ENCODE measurements at regions not wholly inside any gene's neighbourhood (a gene's known extent, or its start where the extent isn't known, plus 50 kb on each side); places are given as distances from the start of the nearest gene placed in this dataset.
"Not testable (repeated sequence)": the region's sequence is repeated elsewhere in the genome, so short reads cannot be mapped to it uniquely, and the experiment has no call there.

DNA sequence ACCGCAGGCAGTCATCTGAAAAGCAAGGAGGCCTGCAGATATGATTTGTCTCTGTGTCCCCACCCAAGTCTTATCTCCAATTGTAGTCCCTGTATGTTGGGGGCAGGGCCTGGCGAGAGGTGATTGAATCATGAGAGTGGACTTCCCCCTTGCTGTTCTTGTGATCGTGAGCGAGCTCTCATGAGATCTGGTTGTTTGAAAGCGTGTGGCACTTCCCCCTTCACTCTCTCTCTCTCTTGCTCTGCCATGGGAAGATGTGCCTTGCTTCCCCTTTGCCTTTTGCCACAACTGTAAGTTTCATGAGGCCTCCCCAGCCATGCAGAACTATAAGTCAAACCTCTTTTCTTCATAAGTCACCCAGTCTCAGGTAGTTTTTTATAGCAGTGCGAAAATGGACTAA, 83.3 kb downstream of the TMCO5A start:
- FAIRE-seq (peak; percentile 52), DNase-seq (ENCODE audit: low read depth) (no peak)
- H3K4me3 ChIP-seq (ENCODE audit: low read depth, low read length), result no peak overlapping the region
- no peaks in the 10 kb centered on the region for H3K36me3 ChIP-seq (ENCODE audit: control insufficient read depth, insufficient read depth, low read length)
- TF ChIP-seq, protein P1, sequence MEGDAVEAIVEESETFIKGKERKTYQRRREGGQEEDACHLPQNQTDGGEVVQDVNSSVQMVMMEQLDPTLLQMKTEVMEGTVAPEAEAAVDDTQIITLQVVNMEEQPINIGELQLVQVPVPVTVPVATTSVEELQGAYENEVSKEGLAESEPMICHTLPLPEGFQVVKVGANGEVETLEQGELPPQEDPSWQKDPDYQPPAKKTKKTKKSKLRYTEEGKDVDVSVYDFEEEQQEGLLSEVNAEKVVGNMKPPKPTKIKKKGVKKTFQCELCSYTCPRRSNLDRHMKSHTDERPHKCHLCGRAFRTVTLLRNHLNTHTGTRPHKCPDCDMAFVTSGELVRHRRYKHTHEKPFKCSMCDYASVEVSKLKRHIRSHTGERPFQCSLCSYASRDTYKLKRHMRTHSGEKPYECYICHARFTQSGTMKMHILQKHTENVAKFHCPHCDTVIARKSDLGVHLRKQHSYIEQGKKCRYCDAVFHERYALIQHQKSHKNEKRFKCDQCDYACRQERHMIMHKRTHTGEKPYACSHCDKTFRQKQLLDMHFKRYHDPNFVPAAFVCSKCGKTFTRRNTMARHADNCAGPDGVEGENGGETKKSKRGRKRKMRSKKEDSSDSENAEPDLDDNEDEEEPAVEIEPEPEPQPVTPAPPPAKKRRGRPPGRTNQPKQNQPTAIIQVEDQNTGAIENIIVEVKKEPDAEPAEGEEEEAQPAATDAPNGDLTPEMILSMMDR (IDR thresholded peaks at IDR 0.05; ENCODE audit: insufficient read depth, low read length, severe bottlenecking), result no peak
- H3K27me3 ChIP-seq (ENCODE audit: control insufficient read depth, insufficient read depth, low read length), result no peaks in the 10 kb centered on the region

DNA sequence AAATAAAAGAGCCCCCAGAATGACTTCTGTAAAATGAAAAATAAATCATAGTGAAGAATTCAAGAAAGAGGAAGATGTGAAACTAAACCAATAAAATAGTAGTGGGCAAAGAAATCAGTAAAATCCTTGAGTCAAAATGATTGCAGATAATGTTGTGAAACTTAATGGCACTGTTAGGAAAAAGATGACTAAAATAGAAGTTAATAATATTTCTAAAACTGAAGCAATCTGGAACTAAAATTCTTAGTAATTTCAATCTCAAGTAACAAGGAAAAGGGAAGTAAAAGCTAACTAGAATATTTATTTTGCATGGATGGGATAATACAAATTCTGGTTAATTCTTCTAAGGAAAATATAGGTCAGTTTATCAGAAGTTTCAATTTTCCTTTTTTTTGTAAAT, 84.6 kb downstream of the TMCO5A start:
- TF ChIP-seq, protein P1 (IDR thresholded peaks at IDR 0.05; ENCODE audit: insufficient read depth, low read length, severe bottlenecking), result no peak
- no peaks in the 10 kb centered on the region for H3K27me3 ChIP-seq (ENCODE audit: control insufficient read depth, insufficient read depth, low read length)
- DNase-seq (ENCODE audit: low read depth), result no peak
- H3K36me3 ChIP-seq (ENCODE audit: control insufficient read depth, insufficient read depth, low read length), result no peaks in the 10 kb centered on the region
- FAIRE-seq, result no peak
- H3K4me3 ChIP-seq (ENCODE audit: low read depth, low read length), result no peak overlapping the region

DNA sequence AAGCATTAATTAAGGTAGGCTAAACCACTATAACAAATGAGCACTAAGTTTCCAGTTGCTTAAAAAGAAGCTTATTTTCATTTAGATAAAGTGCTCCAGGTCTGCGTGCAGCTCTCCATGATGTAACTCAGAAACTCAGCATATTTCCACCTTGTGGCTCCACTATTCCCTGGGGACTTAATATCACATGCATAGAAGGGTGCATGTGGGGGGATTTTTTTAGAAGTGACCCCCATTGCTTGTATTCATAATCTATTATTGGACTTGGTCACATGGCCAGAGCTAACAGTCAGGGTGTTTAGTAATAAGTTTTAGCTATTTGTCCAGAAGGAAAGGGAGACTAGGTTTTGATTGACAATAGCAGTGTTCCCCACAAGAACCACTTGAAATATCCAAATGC, 86.8 kb downstream of the TMCO5A start:
- TF ChIP-seq, protein P1 (IDR thresholded peaks at IDR 0.05; ENCODE audit: insufficient read depth, low read length, severe bottlenecking), result no peak
- Histone ChIP-seq H3K4me3 (ENCODE audit: low read depth, low read length) (no peak overlapping the region), H3K36me3 (ENCODE audit: control insufficient read depth, insufficient read depth, low read length) (no peaks in the 10 kb centered on the region), H3K27me3 (ENCODE audit: control insufficient read depth, insufficient read depth, low read length) (no peaks in the 10 kb centered on the region)
- DNase-seq (ENCODE audit: low read depth) (no peak), FAIRE-seq (no peak)

DNA sequence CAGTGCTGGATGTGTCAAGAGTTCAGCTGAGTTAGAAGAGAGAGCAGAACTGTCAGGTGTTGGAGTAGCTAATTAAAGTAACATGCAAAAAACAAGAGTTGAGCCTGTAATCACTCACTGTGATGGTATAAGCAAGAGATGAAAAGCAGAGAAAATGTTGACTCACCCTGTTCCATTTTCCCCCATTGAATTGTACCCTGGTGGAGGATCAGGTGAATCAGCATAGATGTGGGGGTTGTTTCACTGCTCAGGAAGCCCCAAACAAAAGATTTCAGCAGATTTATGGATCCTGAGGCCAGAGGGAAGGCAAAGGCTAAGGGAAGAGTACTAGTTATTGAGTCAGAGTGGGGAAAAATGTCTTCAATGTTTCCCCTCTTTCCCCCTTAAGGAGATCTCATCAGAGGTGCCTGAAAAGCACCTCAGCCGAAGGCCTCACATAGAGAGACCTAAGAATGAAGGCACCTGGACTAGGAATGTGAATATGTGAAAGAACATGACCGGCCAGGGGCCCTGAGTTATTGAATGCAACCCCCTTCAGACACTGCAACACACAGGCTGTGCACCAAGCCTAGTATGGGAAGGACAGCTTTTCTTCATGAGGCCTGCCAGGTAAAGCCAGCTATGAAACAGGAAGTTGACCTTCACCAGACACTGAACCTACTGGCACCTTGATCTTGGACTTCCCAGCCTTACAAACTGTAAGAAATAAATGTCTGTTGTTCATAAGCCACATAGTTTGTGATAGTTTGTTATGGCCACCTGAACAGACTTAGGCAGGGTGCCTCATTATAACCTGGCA, 90.1 kb downstream of the TMCO5A start:
- Histone ChIP-seq H3K4me3 (ENCODE audit: low read depth, low read length) (no peak overlapping the region), H3K36me3 (ENCODE audit: control insufficient read depth, insufficient read depth, low read length) (no peaks in the 10 kb centered on the region), H3K27me3 (ENCODE audit: control insufficient read depth, insufficient read depth, low read length) (no peaks in the 10 kb centered on the region)
- TF ChIP-seq, protein P1 (IDR thresholded peaks at IDR 0.05; ENCODE audit: insufficient read depth, low read length, severe bottlenecking), result no peak
- no peak for FAIRE-seq
- peak; percentile 33 for DNase-seq (ENCODE audit: low read depth)

DNA sequence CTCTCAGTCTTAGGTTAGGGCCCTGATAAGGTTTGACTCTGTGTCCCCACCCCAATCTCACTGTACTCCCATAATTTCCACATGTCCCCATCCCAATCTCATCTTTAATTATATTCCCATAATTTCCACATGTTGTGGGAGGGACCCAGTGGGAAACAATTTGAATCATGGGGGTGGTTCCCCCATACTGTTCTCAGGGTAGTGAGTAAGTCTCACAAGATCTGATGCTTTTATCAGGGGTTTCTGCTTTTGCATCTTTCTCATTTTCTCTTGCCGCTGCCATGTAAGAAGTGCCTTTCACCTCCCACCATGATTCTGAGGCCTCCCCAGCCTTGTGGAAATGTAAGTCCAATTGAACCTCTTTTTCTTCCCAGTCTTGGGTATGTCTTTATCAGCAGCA, 91.2 kb downstream of the TMCO5A start:
- not testable (repeated sequence) for H3K4me3 ChIP-seq (ENCODE audit: low read depth, low read length); H3K27me3 ChIP-seq (ENCODE audit: control insufficient read depth, insufficient read depth, low read length); H3K36me3 ChIP-seq (ENCODE audit: control insufficient read depth, insufficient read depth, low read length); DNase-seq (ENCODE audit: low read depth); FAIRE-seq

DNA sequence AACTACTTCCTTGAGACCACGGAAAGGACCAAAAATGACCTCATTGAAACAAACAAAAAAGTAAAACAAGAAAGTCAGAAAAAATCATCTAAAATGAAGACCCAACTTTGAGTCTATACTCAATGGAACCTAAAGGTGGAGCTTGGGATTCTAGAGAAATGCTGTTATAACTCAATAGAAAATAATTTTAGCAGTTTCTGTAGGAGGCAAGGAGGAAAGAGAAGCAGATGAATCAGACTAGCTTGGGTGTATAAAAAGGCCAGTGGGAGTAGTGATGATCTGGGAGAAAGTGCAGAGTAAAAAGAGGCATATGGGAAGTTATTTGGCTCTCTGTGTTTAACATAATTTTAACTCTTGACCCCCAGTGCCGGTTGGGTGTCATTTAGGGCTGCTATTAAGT, 94.4 kb downstream of the TMCO5A start:
- no peak for FAIRE-seq
- H3K36me3 ChIP-seq (ENCODE audit: control insufficient read depth, insufficient read depth, low read length), result no peaks in the 10 kb centered on the region
- DNase-seq (ENCODE audit: low read depth), result no peak
- TF ChIP-seq, protein P1 (IDR thresholded peaks at IDR 0.05; ENCODE audit: insufficient read depth, low read length, severe bottlenecking), result no peak
- H3K4me3 ChIP-seq (ENCODE audit: low read depth, low read length), result no peak overlapping the region
- H3K27me3 ChIP-seq (ENCODE audit: control insufficient read depth, insufficient read depth, low read length), result no peaks in the 10 kb centered on the region
